ENCODE measurements at regions not wholly inside any gene's neighbourhood (a gene's known extent, or its start where the extent isn't known, plus 50 kb on each side); places are given as distances from the start of the nearest gene placed in this dataset.
A peak's percentile ranks its signal among the peaks of the same experiment; 100 is the strongest.

- Histone ChIP-seq H2AFZ (replicated peaks) (no peak overlapping the region), H3K27me3 (no peaks in the 10 kb centered on the region), H4K20me1 (ENCODE audit: low read depth) (no peaks in the 10 kb centered on the region), H3K36me3 (no peaks in the 10 kb centered on the region), H3K4me3 (no peak overlapping the region), H3K9ac (no peak overlapping the region), H3K27ac (no peak overlapping the region), H3K79me2 (ENCODE audit: low read depth) (no peaks in the 10 kb centered on the region), H3K4me1 (no peaks in the 10 kb centered on the region), H3F3A (ENCODE audit: low read depth) (no peaks in the 10 kb centered on the region), H3K4me2 (no peak overlapping the region), H3K9me3 (ENCODE audit: low read depth) (no peaks in the 10 kb centered on the region)
- Mint-ChIP-seq H3K9me3 (no peaks in the 10 kb centered on the region), H3K36me3 (no peaks in the 10 kb centered on the region), H3K4me3 (no peak overlapping the region), H3K4me1 (peaks cover 24% of the 10 kb centered on the region), H3K27me3 (ENCODE audit: insufficient read depth, low read depth) (no peaks in the 10 kb centered on the region), H3K27ac (no peak overlapping the region)
- no peak for DNase-seq (ENCODE audit: low spot score)
- TF ChIP-seq EZH2phosphoT487 (IDR thresholded peaks at IDR 0.05) (no peak), EZH2 (IDR thresholded peaks at IDR 0.05) (no peak), CTCF (IDR thresholded peaks at IDR 0.05) (no peak)
Observed at GRCh38 chr10:110355141-110355831, 50.6 kb upstream of the SMNDC1 start.

GRCh38 chr10:110355922-110356627 is 51.4 kb upstream of the SMNDC1 start:
- DNase-seq (ENCODE audit: low spot score), result no peak
- Histone ChIP-seq H3K36me3 (no peaks in the 10 kb centered on the region), H3F3A (ENCODE audit: low read depth) (no peaks in the 10 kb centered on the region), H3K27me3 (no peaks in the 10 kb centered on the region), H3K4me3 (no peak overlapping the region), H3K4me1 (no peaks in the 10 kb centered on the region), H3K27ac (no peak overlapping the region), H3K4me2 (no peak overlapping the region), H3K9me3 (ENCODE audit: low read depth) (no peaks in the 10 kb centered on the region), H3K79me2 (ENCODE audit: low read depth) (no peaks in the 10 kb centered on the region), H2AFZ (replicated peaks) (no peak overlapping the region), H3K9ac (no peak overlapping the region), H4K20me1 (ENCODE audit: low read depth) (no peaks in the 10 kb centered on the region)
- Mint-ChIP-seq H3K4me1 (peaks cover 24% of the 10 kb centered on the region), H3K27ac (peak overlapping the region; percentile 16), H3K4me3 (no peak overlapping the region), H3K27me3 (ENCODE audit: insufficient read depth, low read depth) (no peaks in the 10 kb centered on the region), H3K36me3 (no peaks in the 10 kb centered on the region), H3K9me3 (no peaks in the 10 kb centered on the region)
- TF ChIP-seq CTCF (IDR thresholded peaks at IDR 0.05) (no peak), EZH2phosphoT487 (IDR thresholded peaks at IDR 0.05) (no peak), EZH2 (IDR thresholded peaks at IDR 0.05) (no peak)

GRCh38 chr10:110356628-110357245 is 52.0 kb upstream of the SMNDC1 start:
- no peak for TF ChIP-seq CTCF (IDR thresholded peaks at IDR 0.05)
- TF ChIP-seq EZH2phosphoT487 (IDR thresholded peaks at IDR 0.05), result no peak
- no peak for TF ChIP-seq EZH2 (IDR thresholded peaks at IDR 0.05)

More at GRCh38 chr10:110356628-110357245, 52.0 kb upstream of the SMNDC1 start:
- no peaks in the 10 kb centered on the region for H3K9me3 Mint-ChIP-seq
- Histone ChIP-seq H3K9ac (no peak overlapping the region), H3K27me3 (no peaks in the 10 kb centered on the region), H4K20me1 (ENCODE audit: low read depth) (no peaks in the 10 kb centered on the region), H3K9me3 (ENCODE audit: low read depth) (no peaks in the 10 kb centered on the region), H3K4me1 (no peaks in the 10 kb centered on the region), H3K27ac (no peak overlapping the region), H3K4me2 (no peak overlapping the region), H3K4me3 (no peak overlapping the region), H3K79me2 (ENCODE audit: low read depth) (no peaks in the 10 kb centered on the region), H3K36me3 (no peaks in the 10 kb centered on the region), H2AFZ (replicated peaks) (no peak overlapping the region), H3F3A (ENCODE audit: low read depth) (no peaks in the 10 kb centered on the region)
- H3K27me3 Mint-ChIP-seq (ENCODE audit: insufficient read depth, low read depth), result no peaks in the 10 kb centered on the region
- no peaks in the 10 kb centered on the region for H3K36me3 Mint-ChIP-seq
- H3K27ac Mint-ChIP-seq, result peak overlapping the region; percentile 16
- H3K4me3 Mint-ChIP-seq, result no peak overlapping the region
- DNase-seq (ENCODE audit: low spot score), result no peak
- peaks cover 25% of the 10 kb centered on the region for H3K4me1 Mint-ChIP-seq
